ENCODE measurements at regions not wholly inside any gene's neighbourhood (a gene's known extent, or its start where the extent isn't known, plus 50 kb on each side); places are given as distances from the start of the nearest gene placed in this dataset.

DNA sequence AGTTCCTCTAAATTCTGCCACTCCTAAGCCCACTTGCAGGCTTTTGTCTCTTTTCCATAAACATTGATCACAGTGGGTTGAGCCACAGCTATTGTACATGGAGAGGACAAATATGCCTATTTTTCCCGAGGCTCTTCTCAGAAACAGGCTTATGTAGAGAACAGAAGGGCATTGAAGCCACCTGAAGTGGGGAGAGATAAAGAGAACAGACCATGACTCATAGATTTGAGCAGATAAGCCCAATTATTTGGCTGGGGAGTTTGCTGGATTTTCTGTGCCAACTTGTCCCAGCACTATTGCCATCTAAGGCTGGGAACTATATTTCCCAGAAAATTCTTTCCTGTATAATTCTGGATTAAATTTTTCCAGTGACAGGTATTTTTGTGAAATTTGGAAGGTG is 446.1 kb upstream of the RPS6KA3 start:
- H3K4me3 ChIP-seq (replicated peaks in 1 of 2; ENCODE audit: low read depth in 1 of 2, low read length in 2 of 2) = no peak overlapping the region
- ChIA-PET RAD21 (ENCODE audit: low non-redundant PET in 1 of 2, low total read pairs in 2 of 2, uncharacterized antibody in 2 of 2, unreplicated experiment in 2 of 2) (no interaction called here), CTCF (no interaction called here), POLR2A (no interaction called here)
- H2AFZ ChIP-seq (ENCODE audit: low read depth, low read length, poor library complexity, severe bottlenecking) = no peak overlapping the region
- no peaks in the 10 kb centered on the region for H4K20me1 ChIP-seq (ENCODE audit: insufficient read depth)
- H3K9me3 ChIP-seq (ENCODE audit: control insufficient read depth in 1 of 2, insufficient read depth in 1 of 2, low read depth in 1 of 2, low read length in 2 of 2) = no peaks in the 10 kb centered on the region
- BruUV-seq (replicated peaks) = no TSS peak
- no peaks in the 10 kb centered on the region for H3K27me3 ChIP-seq (ENCODE audit: insufficient read depth, low read length)
- DNase-seq (ENCODE audit: low read depth, low spot score) (no peak), ATAC-seq (no peak)
- no peaks in the 10 kb centered on the region for H3K79me2 ChIP-seq (ENCODE audit: insufficient read depth, low read length)
- H3K27ac ChIP-seq (ENCODE audit: low read depth, low read length) = no peak overlapping the region
- H3K4me2 ChIP-seq (ENCODE audit: low read length) = no peak overlapping the region
- no peak for TF ChIP-seq SIN3A (IDR thresholded peaks at IDR 0.05; ENCODE audit: low read depth)
- TF ChIP-seq SP1 (IDR thresholded peaks at IDR 0.05; ENCODE audit: low read depth) = no peak
- TF ChIP-seq CTCF (IDR thresholded peaks at IDR 0.05 in 2 of 3, conservative IDR thresholded peaks at IDR 0.05 in 1 of 3; ENCODE audit: borderline replicate concordance in 1 of 3, insufficient read depth in 1 of 3, low read depth in 2 of 3, low read length in 2 of 3) = no peak
- TF ChIP-seq SRF (IDR thresholded peaks at IDR 0.05; ENCODE audit: low read depth) = no peak
- TF ChIP-seq, protein P1, sequence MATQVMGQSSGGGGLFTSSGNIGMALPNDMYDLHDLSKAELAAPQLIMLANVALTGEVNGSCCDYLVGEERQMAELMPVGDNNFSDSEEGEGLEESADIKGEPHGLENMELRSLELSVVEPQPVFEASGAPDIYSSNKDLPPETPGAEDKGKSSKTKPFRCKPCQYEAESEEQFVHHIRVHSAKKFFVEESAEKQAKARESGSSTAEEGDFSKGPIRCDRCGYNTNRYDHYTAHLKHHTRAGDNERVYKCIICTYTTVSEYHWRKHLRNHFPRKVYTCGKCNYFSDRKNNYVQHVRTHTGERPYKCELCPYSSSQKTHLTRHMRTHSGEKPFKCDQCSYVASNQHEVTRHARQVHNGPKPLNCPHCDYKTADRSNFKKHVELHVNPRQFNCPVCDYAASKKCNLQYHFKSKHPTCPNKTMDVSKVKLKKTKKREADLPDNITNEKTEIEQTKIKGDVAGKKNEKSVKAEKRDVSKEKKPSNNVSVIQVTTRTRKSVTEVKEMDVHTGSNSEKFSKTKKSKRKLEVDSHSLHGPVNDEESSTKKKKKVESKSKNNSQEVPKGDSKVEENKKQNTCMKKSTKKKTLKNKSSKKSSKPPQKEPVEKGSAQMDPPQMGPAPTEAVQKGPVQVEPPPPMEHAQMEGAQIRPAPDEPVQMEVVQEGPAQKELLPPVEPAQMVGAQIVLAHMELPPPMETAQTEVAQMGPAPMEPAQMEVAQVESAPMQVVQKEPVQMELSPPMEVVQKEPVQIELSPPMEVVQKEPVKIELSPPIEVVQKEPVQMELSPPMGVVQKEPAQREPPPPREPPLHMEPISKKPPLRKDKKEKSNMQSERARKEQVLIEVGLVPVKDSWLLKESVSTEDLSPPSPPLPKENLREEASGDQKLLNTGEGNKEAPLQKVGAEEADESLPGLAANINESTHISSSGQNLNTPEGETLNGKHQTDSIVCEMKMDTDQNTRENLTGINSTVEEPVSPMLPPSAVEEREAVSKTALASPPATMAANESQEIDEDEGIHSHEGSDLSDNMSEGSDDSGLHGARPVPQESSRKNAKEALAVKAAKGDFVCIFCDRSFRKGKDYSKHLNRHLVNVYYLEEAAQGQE (IDR thresholded peaks at IDR 0.05; ENCODE audit: low read depth) = no peak
- TF ChIP-seq JUND (IDR thresholded peaks at IDR 0.05) = no peak
- TF ChIP-seq, protein P2, sequence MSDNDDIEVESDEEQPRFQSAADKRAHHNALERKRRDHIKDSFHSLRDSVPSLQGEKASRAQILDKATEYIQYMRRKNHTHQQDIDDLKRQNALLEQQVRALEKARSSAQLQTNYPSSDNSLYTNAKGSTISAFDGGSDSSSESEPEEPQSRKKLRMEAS (IDR thresholded peaks at IDR 0.05) = no peak
- TF ChIP-seq TCF7L2 (IDR thresholded peaks at IDR 0.05; ENCODE audit: borderline replicate concordance, extremely low read depth, insufficient read depth, insufficient read length) = no peak
- TF ChIP-seq EGR1 (IDR thresholded peaks at IDR 0.05; ENCODE audit: low read depth) = no peak
- TF ChIP-seq FOSL1 (IDR thresholded peaks at IDR 0.05; ENCODE audit: low read depth) = no peak
- TF ChIP-seq ZNF274 (IDR thresholded peaks at IDR 0.05; ENCODE audit: low read depth, low read length) = no peak
- no peak for TF ChIP-seq POLR2A (IDR thresholded peaks at IDR 0.05; ENCODE audit: borderline replicate concordance, extremely low read depth, insufficient read depth, insufficient read length)
- H3K9ac ChIP-seq (ENCODE audit: low read length) = no peak overlapping the region
- no peaks in the 10 kb centered on the region for H3K36me3 ChIP-seq (ENCODE audit: control insufficient read depth in 1 of 2, insufficient read depth in 2 of 2, low read length in 2 of 2)
- no peaks in the 10 kb centered on the region for H3K9me2 ChIP-seq (ENCODE audit: insufficient read depth)
- intact Hi-C loops (cut with micrococcal nuclease) = no loop called here
- no peaks in the 10 kb centered on the region for H3K4me1 ChIP-seq (ENCODE audit: control insufficient read depth in 1 of 2, insufficient read depth in 2 of 2, low read length in 2 of 2)
